HUES64 (cell line): ENCODE measurements at regions not wholly inside any gene's neighbourhood (a gene's known extent, or its start where the extent isn't known, plus 50 kb on each side); places are given as distances from the start of the nearest gene placed in this dataset.

ENCODE experiments used
- H3K27ac ChIP-seq: 2 replicates; pipeline ENCODE4 v1.7.0; 2013; ENCODE audit warnings: low read depth, low read length, inconsistent platforms
- H3K27me3 ChIP-seq: 2 replicates; pipeline ENCODE4 v1.6.1; 2013; ENCODE audit warnings: mild to moderate bottlenecking, low read length; ENCODE audit not compliant: insufficient read depth
- H3K36me3 ChIP-seq: 2 replicates; pipeline ENCODE4 v1.6.1; 2013; ENCODE audit warnings: mild to moderate bottlenecking, low read length; ENCODE audit not compliant: insufficient read depth
- H3K4me1 ChIP-seq: 2 replicates; pipeline ENCODE4 v1.6.1; 2013; ENCODE audit warnings: mild to moderate bottlenecking, low read length, moderate library complexity; ENCODE audit not compliant: insufficient read depth
- H3K4me3 ChIP-seq: 2 replicates; pipeline ENCODE4 v1.5.1; 2013; ENCODE audit warnings: mild to moderate bottlenecking, low read length, moderate library complexity
- H3K9ac ChIP-seq: 2 replicates; pipeline ENCODE4 v1.6.1; 2013; ENCODE audit warnings: mild to moderate bottlenecking, low read depth, low read length
- H3K9me3 ChIP-seq: 2 replicates; pipeline ENCODE4 v1.6.1; 2013; ENCODE audit warnings: low read depth, low read length; ENCODE audit not compliant: insufficient read depth
- WGBS: fragments of 150-250, 120-280 bp; methylation state at CpG from one replicate; pipeline ENCODE4 v1.1.7; 2013; ENCODE audit warnings: missing lambda C conversion rate; 5-methylcytosine and 5-hydroxymethylcytosine counted together

DNA sequence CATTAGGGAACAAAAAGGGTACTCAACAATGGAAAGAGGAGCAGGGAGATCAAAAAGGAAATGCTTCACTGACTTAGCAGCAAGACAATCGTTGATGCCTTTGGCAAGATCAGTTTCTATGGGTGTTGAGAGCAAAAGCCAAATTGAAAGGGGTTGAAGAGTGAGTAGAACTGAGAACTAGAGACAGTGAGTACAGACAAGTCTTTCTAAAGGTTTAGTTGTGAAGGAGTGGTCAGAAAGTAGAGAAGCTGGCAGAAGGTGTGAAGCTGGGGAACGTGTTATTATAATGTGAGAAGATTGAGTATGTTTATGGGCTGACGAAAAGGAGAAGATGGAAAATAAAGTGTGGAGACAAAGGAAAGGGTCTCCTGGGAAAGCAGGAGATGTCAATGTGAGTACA, 221.2 kb upstream of the USP25 start:
- 0 out of 2 replicates have a peak, but pooled peaks cover 3% of the 10 kb centered on the region for H3K4me1 ChIP-seq
- no peak overlapping the region for H3K4me3 ChIP-seq
- no peak overlapping the region for H3K9ac ChIP-seq
- H3K9me3 ChIP-seq, result no peaks in the 10 kb centered on the region
- 88% methylated on average over 3 of the region's 3 CpGs for WGBS
- no peak overlapping the region for H3K27ac ChIP-seq
- H3K36me3 ChIP-seq, result no peaks in the 10 kb centered on the region
- no peaks in the 10 kb centered on the region for H3K27me3 ChIP-seq

DNA sequence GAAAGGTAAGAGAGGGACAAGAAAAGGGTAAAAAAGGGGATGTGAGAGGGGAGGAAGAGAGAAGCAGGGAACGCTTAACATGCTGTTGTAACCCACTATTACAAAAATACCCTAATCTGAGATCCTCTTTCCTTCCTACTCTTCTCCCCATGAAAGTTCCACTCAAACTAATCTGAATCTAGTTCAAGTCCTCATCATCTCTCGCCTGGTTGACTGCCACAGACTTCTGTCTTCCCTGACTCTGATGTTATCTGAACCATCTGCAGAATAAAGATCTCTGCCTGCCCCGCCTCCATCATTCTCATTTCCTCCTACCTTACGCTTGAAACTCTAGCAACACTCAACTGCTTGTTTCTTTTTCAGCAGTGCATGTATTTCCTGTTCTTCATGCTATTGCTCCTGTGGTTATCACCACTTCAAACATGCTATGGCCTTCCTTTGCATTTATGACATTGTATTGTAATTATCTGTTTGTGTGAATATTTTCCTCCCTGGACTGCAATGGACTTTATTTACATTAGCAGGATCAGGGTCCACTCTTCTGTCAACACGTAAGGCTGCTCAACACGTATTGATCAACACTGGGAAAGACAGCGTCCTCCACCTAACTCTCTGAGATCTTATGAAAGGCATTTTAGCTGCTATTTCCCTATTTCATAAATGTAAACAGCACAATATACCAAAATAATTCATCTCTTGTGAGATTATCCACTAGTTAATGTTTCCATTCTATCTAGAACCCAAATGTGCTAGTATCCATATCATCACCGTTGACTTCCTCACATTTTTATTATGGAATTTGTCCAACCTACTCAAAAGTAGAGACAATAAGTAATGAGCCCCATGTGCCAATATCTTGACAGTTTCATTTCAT, 215.5 kb upstream of the USP25 start:
- Histone ChIP-seq H3K27ac (no peak overlapping the region), H3K9me3 (no peaks in the 10 kb centered on the region), H3K4me3 (no peak overlapping the region), H3K4me1 (0 out of 2 replicates have a peak, but pooled peaks cover 3% of the 10 kb centered on the region), H3K9ac (no peak overlapping the region), H3K27me3 (no peaks in the 10 kb centered on the region), H3K36me3 (no peaks in the 10 kb centered on the region)
- 94% methylated on average over 8 of the region's 8 CpGs for WGBS

DNA sequence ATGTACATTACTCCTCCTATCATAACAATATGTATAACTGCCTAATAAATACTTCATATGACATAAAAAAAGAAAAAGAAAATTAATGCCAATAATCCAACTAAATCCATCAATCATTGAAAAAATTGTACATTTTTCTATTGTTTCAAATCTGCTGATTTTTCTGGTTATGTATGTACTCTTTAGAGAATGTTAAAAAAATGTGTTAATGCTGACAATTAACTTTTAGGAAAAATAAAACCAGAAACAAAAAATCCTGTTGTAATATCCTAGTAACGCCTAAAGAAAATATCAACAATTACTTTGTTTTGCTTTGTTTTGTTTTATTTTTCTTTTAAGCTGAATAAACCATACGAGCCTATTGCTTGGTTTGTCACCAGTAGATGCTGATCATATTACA, 213.9 kb upstream of the USP25 start:
- Histone ChIP-seq H3K9me3 (no peaks in the 10 kb centered on the region), H3K4me1 (0 out of 2 replicates have a peak, but pooled peaks cover 3% of the 10 kb centered on the region), H3K27ac (no peak overlapping the region), H3K4me3 (no peak overlapping the region), H3K9ac (no peak overlapping the region), H3K27me3 (no peaks in the 10 kb centered on the region), H3K36me3 (no peaks in the 10 kb centered on the region)
- 100% methylated on average over 1 of the region's 2 CpGs for WGBS

DNA sequence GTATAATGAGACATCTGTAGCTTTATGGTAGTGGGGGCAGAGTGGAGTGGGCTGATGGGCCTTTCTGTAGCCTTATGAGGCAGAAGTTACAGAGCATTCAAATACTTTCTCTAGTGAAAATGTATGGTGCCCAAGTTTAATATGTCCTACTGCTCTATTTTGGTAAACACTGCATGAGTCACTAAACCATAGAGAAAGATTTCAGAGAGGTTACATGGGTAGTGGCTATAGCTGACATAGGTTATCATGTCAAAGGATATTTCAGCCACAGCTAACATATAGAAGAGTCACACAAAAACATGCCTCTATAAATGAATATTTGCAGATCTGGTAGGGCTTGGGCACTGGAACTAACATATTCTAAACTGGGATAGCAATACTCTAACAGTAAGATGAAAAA, 212.4 kb upstream of the USP25 start:
- H3K4me3 ChIP-seq, result no peak overlapping the region
- H3K36me3 ChIP-seq, result no peaks in the 10 kb centered on the region
- no peak overlapping the region for H3K27ac ChIP-seq
- H3K27me3 ChIP-seq, result no peaks in the 10 kb centered on the region
- H3K9ac ChIP-seq, result no peak overlapping the region
- H3K4me1 ChIP-seq, result no peaks in the 10 kb centered on the region
- H3K9me3 ChIP-seq, result peaks cover 5% of the 10 kb centered on the region; the same call in 1 of the 2 replicates

DNA sequence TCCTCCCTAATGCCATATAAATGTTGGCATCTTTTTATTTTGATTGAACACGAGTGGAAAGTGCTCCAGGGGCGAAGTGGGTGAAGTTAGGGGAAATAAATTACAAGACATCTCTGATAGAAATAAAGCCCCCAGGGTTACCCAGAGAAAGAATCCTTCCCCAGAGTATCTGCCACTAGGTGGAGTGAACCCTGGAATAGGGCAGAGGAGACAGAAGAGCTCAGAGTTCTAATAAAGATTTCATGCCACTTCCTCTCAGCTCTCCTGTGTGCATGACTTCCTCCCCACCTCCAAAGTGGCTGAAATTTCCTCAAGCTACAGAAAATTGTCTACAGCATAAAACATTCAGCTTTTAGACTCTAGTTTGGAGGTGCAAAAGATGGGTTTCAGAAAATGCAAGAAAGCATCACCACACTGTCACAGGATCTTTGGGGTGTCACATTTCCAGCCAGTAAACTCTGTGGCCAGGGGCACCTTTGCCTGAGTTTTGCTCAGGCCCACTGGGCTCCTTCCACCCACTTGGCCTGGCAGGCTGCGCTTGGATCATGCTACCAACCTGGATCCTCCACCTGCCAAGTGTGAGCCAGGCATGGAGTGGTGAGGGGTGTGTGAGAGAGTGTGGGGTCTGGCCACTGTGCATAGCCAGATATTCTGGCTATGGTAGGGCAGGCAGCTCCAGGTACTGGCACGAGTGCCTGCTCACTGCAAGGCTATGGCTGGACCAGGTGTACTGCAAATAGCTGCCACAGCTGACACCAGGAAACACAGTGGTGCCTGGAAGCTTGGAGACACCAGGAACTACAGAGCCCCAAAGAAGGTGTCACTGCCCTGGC, 208.8 kb upstream of the USP25 start:
- Histone ChIP-seq H3K9ac (no peak overlapping the region), H3K27me3 (no peaks in the 10 kb centered on the region), H3K4me1 (no peaks in the 10 kb centered on the region), H3K27ac (no peak overlapping the region), H3K4me3 (no peak overlapping the region), H3K36me3 (no peaks in the 10 kb centered on the region), H3K9me3 (peaks cover 5% of the 10 kb centered on the region; the same call in 1 of the 2 replicates)
- WGBS, result 94% methylated on average over 2 of the region's 4 CpGs

DNA sequence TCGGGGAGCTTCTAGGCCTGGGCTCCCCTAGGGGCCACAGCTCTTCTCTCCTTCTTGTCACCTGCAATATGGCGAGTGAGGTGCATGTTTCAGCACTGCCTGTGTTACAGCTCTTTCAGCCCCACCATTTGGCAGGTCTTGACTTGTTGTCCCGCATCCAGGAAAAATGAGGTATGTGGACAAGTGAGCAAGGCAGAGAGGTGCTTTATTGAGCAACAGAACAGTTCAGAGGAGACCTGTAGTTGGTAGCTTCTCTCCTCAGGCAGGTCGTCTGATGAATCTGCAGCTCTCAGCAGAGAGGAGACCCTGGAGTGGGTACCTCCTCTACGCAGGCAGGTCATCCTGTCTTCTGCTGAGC, 208.2 kb upstream of the USP25 start:
- Histone ChIP-seq H3K4me3 (no peak overlapping the region), H3K9ac (no peak overlapping the region), H3K27me3 (no peaks in the 10 kb centered on the region), H3K36me3 (no peaks in the 10 kb centered on the region), H3K27ac (no peak overlapping the region), H3K9me3 (peaks cover 5% of the 10 kb centered on the region; the same call in 1 of the 2 replicates), H3K4me1 (no peaks in the 10 kb centered on the region)
- 94% methylated on average over 5 of the region's 5 CpGs for WGBS

DNA sequence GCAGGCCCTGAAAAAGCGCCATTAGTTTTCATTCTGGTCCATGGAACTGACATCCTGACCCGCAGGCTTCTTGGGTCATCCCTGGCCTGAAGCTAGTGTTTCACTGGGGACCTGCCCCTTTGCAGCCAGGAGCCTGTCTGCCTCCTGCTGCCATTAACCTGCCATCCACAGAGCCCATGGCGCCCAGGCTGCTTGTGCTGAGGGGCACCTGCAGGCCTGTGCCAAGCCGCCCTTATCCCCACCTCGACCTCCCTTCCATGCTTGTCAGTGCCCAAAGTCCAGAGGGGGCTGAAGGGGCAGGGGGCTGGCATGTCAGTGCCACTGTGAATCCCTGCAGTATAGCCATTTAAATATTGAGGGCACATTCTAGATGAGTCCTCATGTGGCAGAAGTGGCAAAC, 207.6 kb upstream of the USP25 start:
- Histone ChIP-seq H3K27ac (no peak overlapping the region), H3K4me3 (no peak overlapping the region), H3K36me3 (no peaks in the 10 kb centered on the region), H3K9ac (no peak overlapping the region), H3K4me1 (no peaks in the 10 kb centered on the region), H3K27me3 (no peaks in the 10 kb centered on the region), H3K9me3 (peaks cover 5% of the 10 kb centered on the region; the same call in 1 of the 2 replicates)
- WGBS, result 96% methylated on average over 5 of the region's 5 CpGs

DNA sequence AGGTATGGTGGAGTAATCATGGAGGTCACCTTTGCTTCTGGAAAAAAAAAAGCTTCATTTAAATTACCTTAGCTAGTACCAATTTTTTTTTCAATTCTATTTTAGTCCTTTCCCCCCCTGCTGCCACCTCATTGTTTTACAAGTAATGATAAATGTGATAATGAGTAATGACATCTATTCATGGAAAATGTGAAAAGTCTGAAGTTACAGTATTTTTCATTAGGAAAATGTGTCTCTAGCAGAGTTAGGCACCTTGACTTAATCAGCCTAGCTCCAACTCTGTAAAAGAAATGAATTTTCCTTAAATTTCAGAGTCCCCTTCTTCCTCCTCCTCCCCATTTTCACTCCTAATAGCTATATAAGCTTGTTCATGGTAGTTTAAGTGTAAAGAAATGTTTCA, 204.9 kb upstream of the USP25 start:
- Histone ChIP-seq H3K9me3 (peaks cover 5% of the 10 kb centered on the region; the same call in 1 of the 2 replicates), H3K4me3 (no peak overlapping the region), H3K27me3 (no peaks in the 10 kb centered on the region), H3K4me1 (no peaks in the 10 kb centered on the region), H3K36me3 (no peaks in the 10 kb centered on the region), H3K27ac (no peak overlapping the region), H3K9ac (no peak overlapping the region)

DNA sequence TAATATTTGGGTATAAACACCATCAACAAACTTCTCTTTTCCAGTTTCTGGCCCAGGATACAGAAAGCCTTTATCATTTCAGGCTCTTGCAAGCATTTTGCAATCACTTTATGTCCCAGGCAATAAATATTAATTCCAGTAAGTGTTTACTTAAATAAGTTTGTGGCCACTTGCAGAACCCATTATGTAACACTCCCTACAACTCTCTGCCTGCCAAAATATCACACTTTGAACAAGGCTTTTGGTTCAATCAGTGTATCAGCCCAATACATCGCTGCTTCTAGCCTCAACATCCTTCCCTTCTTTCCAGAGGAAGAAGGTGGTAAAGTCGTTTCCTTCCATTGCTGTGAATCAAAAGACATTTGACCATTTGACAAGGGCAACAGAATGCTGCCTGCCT, 203.0 kb upstream of the USP25 start:
- no peak overlapping the region for H3K4me3 ChIP-seq
- no peaks in the 10 kb centered on the region for H3K4me1 ChIP-seq
- H3K9ac ChIP-seq, result no peak overlapping the region
- WGBS, result 94% methylated on average over 2 of the region's 2 CpGs
- no peaks in the 10 kb centered on the region for H3K27me3 ChIP-seq
- no peak overlapping the region for H3K27ac ChIP-seq
- H3K9me3 ChIP-seq, result peaks cover under 1% of the 10 kb centered on the region; the same call in 1 of the 2 replicates
- H3K36me3 ChIP-seq, result no peaks in the 10 kb centered on the region

DNA sequence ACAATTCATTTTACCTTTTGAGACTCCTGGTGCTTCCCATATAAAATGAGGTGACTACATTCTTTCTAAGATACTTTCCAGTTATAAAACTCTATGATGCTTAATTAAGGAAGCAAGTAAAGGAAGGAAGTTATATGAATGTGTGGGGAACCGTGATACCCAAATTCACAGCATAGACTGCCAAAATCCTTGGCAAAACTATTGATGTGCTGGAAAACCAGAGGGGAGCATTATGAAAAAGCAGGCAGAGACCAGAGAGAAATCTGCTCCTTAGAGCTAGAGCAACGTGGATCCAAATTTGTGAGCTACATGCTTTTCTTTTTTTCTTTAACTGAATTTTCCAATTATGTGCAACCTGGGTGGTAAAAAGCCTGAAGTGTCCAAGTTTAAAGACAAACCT, 201.4 kb upstream of the USP25 start:
- no peak overlapping the region for H3K9ac ChIP-seq
- WGBS, result 93% methylated on average over 2 of the region's 2 CpGs
- H3K4me3 ChIP-seq, result no peak overlapping the region
- H3K27me3 ChIP-seq, result no peaks in the 10 kb centered on the region
- H3K27ac ChIP-seq, result no peak overlapping the region
- no peaks in the 10 kb centered on the region for H3K36me3 ChIP-seq
- H3K9me3 ChIP-seq, result no peaks in the 10 kb centered on the region
- no peaks in the 10 kb centered on the region for H3K4me1 ChIP-seq

DNA sequence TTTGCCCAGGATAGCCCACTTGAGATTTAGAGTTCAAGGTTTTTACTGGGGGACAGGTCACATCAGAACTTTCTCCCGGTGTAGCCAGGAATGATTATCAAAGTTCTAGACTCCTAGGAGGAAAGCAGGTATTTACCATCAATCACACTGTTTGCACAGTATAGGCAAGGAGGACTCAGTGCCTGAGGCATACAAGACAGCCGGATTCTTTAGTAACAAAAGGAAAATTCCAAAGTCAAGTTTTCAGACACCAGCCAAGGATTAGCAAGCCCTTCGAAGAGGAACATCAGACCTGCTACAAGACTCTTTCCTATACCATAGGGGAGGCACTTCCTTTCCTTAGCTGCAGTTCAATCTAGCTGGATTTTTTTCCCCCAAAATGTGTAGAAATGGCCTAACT, 197.8 kb upstream of the USP25 start:
- no peak overlapping the region for H3K27ac ChIP-seq
- H3K27me3 ChIP-seq, result no peaks in the 10 kb centered on the region
- H3K9ac ChIP-seq, result no peak overlapping the region
- no peaks in the 10 kb centered on the region for H3K4me1 ChIP-seq
- no peaks in the 10 kb centered on the region for H3K9me3 ChIP-seq
- H3K36me3 ChIP-seq, result no peaks in the 10 kb centered on the region
- no peak overlapping the region for H3K4me3 ChIP-seq
- 92% methylated on average over 3 of the region's 3 CpGs for WGBS
